Cardiac fibroblast (primary cell): ENCODE measurements at regions not wholly inside any gene's neighbourhood (a gene's known extent, or its start where the extent isn't known, plus 50 kb on each side); places are given as distances from the start of the nearest gene placed in this dataset.

Experiments
- DNase-seq, 2 donors: peaks; one replicate each; pipeline versions ENCODE4 v3.0.0 to v3.0.0-alpha.2; 2010; ENCODE audit warnings: low read depth in 2 of 2
- H3K4me3 ChIP-seq, 2 donors: replicated peaks in 1 of 2; 1 replicate in 1 of 2; 2 replicates in 1 of 2; pipeline ENCODE4 v1.5.1; 2011; ENCODE audit warnings: low read depth in 2 of 2, low read length in 2 of 2, mild to moderate bottlenecking in 2 of 2, moderate library complexity in 1 of 2
- TF ChIP-seq, protein P1 (sequence below): IDR thresholded peaks from one replicate; pipeline ENCODE4 v1.5.1; 2011; ENCODE audit warnings: low read depth, mild to moderate bottlenecking, low read length, inconsistent platforms

GRCh38 chr9:11141357-11141756, 528.6 kb upstream of the PTPRD start:
- H3K4me3 ChIP-seq: no peak overlapping the region
- TF ChIP-seq, protein P1, sequence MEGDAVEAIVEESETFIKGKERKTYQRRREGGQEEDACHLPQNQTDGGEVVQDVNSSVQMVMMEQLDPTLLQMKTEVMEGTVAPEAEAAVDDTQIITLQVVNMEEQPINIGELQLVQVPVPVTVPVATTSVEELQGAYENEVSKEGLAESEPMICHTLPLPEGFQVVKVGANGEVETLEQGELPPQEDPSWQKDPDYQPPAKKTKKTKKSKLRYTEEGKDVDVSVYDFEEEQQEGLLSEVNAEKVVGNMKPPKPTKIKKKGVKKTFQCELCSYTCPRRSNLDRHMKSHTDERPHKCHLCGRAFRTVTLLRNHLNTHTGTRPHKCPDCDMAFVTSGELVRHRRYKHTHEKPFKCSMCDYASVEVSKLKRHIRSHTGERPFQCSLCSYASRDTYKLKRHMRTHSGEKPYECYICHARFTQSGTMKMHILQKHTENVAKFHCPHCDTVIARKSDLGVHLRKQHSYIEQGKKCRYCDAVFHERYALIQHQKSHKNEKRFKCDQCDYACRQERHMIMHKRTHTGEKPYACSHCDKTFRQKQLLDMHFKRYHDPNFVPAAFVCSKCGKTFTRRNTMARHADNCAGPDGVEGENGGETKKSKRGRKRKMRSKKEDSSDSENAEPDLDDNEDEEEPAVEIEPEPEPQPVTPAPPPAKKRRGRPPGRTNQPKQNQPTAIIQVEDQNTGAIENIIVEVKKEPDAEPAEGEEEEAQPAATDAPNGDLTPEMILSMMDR: no peak
- DNase-seq: no peak

GRCh38 chr9:11142965-11143738, 530.4 kb upstream of the PTPRD start:
- TF ChIP-seq, protein P1: no peak
- DNase-seq: no peak
- H3K4me3 ChIP-seq: no peak overlapping the region

DNA sequence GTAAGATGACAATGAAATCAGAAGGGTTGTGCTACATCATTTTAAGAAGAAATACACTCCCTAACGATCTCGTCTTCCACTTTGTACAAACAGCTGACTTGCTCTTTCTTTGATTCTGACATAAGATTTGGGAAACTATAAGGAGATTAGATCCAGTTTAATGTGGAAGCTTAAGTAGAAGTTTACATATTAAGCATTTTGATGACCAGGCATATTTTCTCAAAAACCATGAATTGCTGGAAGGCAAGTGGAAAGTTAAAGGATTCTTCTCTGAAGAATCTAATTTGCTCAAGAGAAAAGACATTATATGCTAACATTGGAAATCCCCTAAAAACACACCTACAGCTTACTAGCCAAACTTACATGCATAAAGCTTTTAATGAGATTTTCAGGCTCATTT, 531.9 kb upstream of the PTPRD start:
- TF ChIP-seq, protein P1: no peak
- no peak overlapping the region for H3K4me3 ChIP-seq
- no peak for DNase-seq

DNA sequence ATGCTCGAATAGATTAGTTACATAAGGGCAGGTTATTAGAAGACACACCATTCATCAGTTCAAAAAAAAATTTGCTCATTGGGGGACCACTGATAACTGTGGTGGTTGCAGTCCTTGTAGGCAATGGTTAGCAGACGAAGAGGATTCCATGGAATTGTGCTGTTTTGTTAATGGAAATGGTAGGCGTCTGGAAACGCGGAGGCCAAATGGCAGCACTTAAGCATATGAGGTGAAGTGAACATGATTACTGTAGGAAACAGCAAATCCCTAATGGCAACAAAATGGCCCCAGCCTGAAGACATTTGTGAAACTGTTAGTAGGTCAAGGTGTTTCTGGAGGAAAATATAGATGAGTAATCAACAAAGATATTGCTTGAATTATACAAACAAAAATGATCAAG, 535.4 kb upstream of the PTPRD start:
- DNase-seq: no peak
- H3K4me3 ChIP-seq: no peak overlapping the region
- TF ChIP-seq, protein P1: no peak

DNA sequence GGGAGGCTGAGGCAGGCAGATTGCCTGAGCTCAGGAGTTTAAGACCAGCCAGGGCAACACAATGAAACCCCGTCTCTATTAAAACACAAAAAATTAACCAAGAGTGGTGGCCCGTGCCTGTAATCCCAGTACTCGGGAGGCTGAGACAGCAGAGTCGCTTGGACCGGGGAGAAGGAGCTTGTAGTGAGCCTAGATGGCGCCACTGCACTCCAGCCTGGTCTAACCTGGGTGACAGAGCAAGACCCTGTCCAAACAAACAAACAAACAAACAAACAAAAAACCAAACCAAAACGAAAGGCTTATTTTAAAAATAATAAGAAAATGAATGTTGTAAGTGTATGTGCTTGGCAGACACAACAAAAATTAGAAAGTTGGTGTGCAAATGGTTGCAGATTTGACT, 536.3 kb upstream of the PTPRD start:
- TF ChIP-seq, protein P1: no peak
- no peak overlapping the region for H3K4me3 ChIP-seq
- no peak for DNase-seq

GRCh38 chr9:11158063-11158462, 545.3 kb upstream of the PTPRD start:
- TF ChIP-seq, protein P1: no peak
- no peak overlapping the region for H3K4me3 ChIP-seq
- no peak for DNase-seq

DNA sequence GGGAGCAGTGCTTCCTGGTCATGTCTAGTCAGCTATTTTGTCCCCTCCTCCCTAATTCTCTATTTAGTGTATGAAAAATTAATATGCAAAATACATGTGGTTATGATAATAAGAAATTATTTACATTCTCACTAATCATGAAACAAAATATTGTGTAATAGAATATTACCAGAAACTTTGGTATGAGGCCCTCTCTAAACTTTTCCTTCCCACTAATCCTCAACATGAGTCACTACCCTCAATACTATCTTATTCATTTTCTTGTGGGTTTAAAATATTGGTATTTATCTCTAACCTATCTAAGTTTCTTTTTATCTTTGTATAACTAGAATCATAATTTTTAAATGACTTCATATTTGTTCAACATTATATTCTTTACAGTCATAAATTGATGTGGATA, 545.9 kb upstream of the PTPRD start:
- TF ChIP-seq, protein P1: no peak
- no peak for DNase-seq
- no peak overlapping the region for H3K4me3 ChIP-seq
